NOMO-1 (cell line): ENCODE measurements at regions not wholly inside any gene's neighbourhood (a gene's known extent, or its start where the extent isn't known, plus 50 kb on each side); places are given as distances from the start of the nearest gene placed in this dataset.
"Not testable (repeated sequence)": the region's sequence is repeated elsewhere in the genome, so short reads cannot be mapped to it uniquely, and the experiment has no call there.

Experiments
- DNase-seq, 2 experiments: peaks; one replicate each; lab custom pipeline; 2025; ENCODE audit not compliant: unreplicated experiment in 2 of 2; lab: John Stamatoyannopoulos, UW

- DNase-seq: no peak
Measured at GRCh38 chr1:65527190-65527589, 106.7 kb downstream of the LEPR start.

GRCh38 chr1:65527707-65528503 is 107.4 kb downstream of the LEPR start:
- DNase-seq: no peak

- DNase-seq: no peak
Measured at GRCh38 chr1:65531972-65532570, 111.6 kb downstream of the LEPR start.

GRCh38 chr1:65535981-65536380 is 115.5 kb downstream of the LEPR start:
- no peak for DNase-seq

- peak; percentile 34 to 60 for DNase-seq
Measured at GRCh38 chr1:65538086-65538485, 117.6 kb downstream of the LEPR start.

GRCh38 chr1:65538664-65539063 is 118.2 kb downstream of the LEPR start:
- DNase-seq: no peak

GRCh38 chr1:65539266-65540131 is 119.0 kb downstream of the LEPR start:
- no peak for DNase-seq

GRCh38 chr1:65541161-65541560 is 120.7 kb downstream of the LEPR start:
- no peak for DNase-seq

GRCh38 chr1:65541865-65542264 is 121.4 kb downstream of the LEPR start:
- DNase-seq: no peak

- not testable (repeated sequence) for DNase-seq
Measured at GRCh38 chr1:65542592-65542991, 122.1 kb downstream of the LEPR start.

- not testable (repeated sequence) for DNase-seq
Measured at GRCh38 chr1:65550306-65551010, 130.0 kb downstream of the LEPR start.

- DNase-seq: not testable (repeated sequence)
Measured at GRCh38 chr1:65552484-65552883, 132.0 kb downstream of the LEPR start.

GRCh38 chr1:65554086-65554764 is 133.8 kb downstream of the LEPR start:
- not testable (repeated sequence) for DNase-seq

- DNase-seq: no peak
Measured at GRCh38 chr1:65554829-65555228, 134.4 kb downstream of the LEPR start.

- no peak for DNase-seq
Measured at GRCh38 chr1:65558215-65558614, 137.7 kb downstream of the LEPR start.

- no peak for DNase-seq
Measured at GRCh38 chr1:65564493-65564892, 144.0 kb downstream of the LEPR start.

GRCh38 chr1:65568285-65568684 is 147.8 kb downstream of the LEPR start:
- DNase-seq: no peak

- DNase-seq: no peak
Measured at GRCh38 chr1:65572701-65573421, 152.4 kb downstream of the LEPR start.

- no peak for DNase-seq
Measured at GRCh38 chr1:65577278-65577677, 156.8 kb downstream of the LEPR start.

GRCh38 chr1:65577982-65578381 is 157.5 kb downstream of the LEPR start:
- DNase-seq: not testable (repeated sequence)
